Esophagus muscularis mucosa (tissue), 4 donors: ENCODE measurements at regions not wholly inside any gene's neighbourhood (a gene's known extent, or its start where the extent isn't known, plus 50 kb on each side); places are given as distances from the start of the nearest gene placed in this dataset.
A peak's percentile ranks its signal among the peaks of the same experiment; 100 is the strongest.

Experiments used
- DNase-seq: peaks from one replicate; pipeline ENCODE4 v3.0.0-alpha.2; 2017; ENCODE audit errors: extremely low spot score
- H3K27ac ChIP-seq, 4 donors: fragments of 200-600 bp; sonication (generic); replicated peaks in 1 of 4; 1 replicate in 3 of 4; 2 replicates in 1 of 4; pipeline ENCODE4 v1.5.1; 2016 to 2019; ENCODE audit warnings: mild to moderate bottlenecking in 1 of 4
- H3K27me3 ChIP-seq, 4 donors: fragments of 200-600 bp; sonication (generic); one replicate each; pipeline versions ENCODE4 v1.5.1 to v1.6.0; 2016 to 2019
- H3K36me3 ChIP-seq, 4 donors: fragments of 200-600 bp; sonication (generic); one replicate each; pipeline ENCODE4 v1.5.1; 2016 to 2019
- H3K4me1 ChIP-seq, 4 donors: fragments of 200-600 bp; sonication (generic); one replicate each; pipeline ENCODE4 v1.5.1; 2016 to 2019
- H3K4me3 ChIP-seq, 4 donors: fragments of 200-600 bp; sonication (generic); 1 replicate in 2 of 4; 2 replicates in 2 of 4; pipeline ENCODE4 v1.5.1; 2016 to 2019; ENCODE audit warnings: mild to moderate bottlenecking in 4 of 4, moderate library complexity in 1 of 4
- H3K9me3 ChIP-seq, 4 donors: fragments of 200-600 bp; sonication (generic); 1 replicate in 3 of 4; 2 replicates in 1 of 4; pipeline ENCODE4 v1.5.1; 2016 to 2019
- CTCF ChIP-seq, 3 experiments: fragments of 200-600 bp in 2 of 3; fragments of 450-650 bp in 1 of 3; sonication (generic) in 2 of 3; IDR thresholded peaks; one replicate each; pipeline ENCODE4 v1.5.1; 2017 to 2019; ENCODE audit warnings: antibody characterized with exemption in 3 of 3, mild to moderate bottlenecking in 2 of 3, moderate library complexity in 1 of 3
- EP300 ChIP-seq: sonication (generic); formaldehyde crosslinking; IDR thresholded peaks from one replicate; pipeline ENCODE4 v1.6.1; 2017; ENCODE audit warnings: antibody characterized with exemption
- POLR2A ChIP-seq: fragments of 450-650 bp; IDR thresholded peaks from one replicate; pipeline ENCODE4 v1.6.1; 2017; ENCODE audit warnings: antibody characterized with exemption, moderate library complexity, mild to moderate bottlenecking, low read depth
- POLR2AphosphoS5 ChIP-seq, 2 donors: sonication (generic); formaldehyde crosslinking; IDR thresholded peaks; one replicate each; pipeline ENCODE4 v1.6.1; 2017; ENCODE audit warnings: antibody characterized with exemption in 2 of 2
- WGBS: methylation state at CpG from one replicate; pipeline ENCODE4 v1.1.5; 2018; 5-methylcytosine and 5-hydroxymethylcytosine counted together
- intact Hi-C: fragments of 100-400 bp; cut with DNase I; formaldehyde crosslinking; loops from one replicate; pipeline ENCODE4 v1.15.1; 2023

DNA sequence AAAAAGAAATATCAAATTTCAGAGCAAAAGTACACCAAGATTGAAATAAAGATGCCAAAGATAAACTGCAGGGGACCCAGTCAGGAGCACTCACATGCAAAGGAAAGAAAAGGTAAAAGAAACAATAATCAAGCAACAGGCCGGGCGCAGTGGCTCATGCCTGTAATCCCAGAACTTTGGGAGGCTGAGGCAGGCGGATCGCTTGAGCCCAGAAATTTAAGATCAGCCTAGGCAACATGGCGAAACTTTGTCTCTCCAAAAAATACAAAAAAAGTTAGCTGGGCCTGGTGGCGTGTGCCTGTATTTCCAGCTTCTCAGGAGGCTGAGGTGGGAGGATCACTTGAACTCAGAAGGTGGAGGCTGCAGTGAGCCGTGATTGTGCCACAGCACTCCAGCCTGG is 107.6 kb upstream of the SMURF2 start:
- 98% methylated on average over 7 of the region's 7 CpGs for WGBS
- no peaks in the 10 kb centered on the region for H3K9me3 ChIP-seq
- peaks cover 0 to 21% (median 0%) of the 10 kb centered on the region in 4 donors for H3K36me3 ChIP-seq
- peaks cover 0 to 11% (median 5%) of the 10 kb centered on the region in 4 donors for H3K4me1 ChIP-seq
- intact Hi-C loops, result no loop called here
- DNase-seq, result no peak
- no peaks in the 10 kb centered on the region for H3K27me3 ChIP-seq
- H3K4me3 ChIP-seq, result no peak overlapping the region
- no peak overlapping the region for H3K27ac ChIP-seq
- TF ChIP-seq POLR2A, result no peak
- TF ChIP-seq POLR2AphosphoS5 (IDR thresholded peaks at IDR 0.05), result no peak
- no peak for TF ChIP-seq CTCF (IDR thresholded peaks at IDR 0.05)
- no peak for TF ChIP-seq EP300

GRCh38 chr17:64767269-64767997 is 105.3 kb upstream of the SMURF2 start:
- no peak for TF ChIP-seq EP300
- no peak for TF ChIP-seq POLR2AphosphoS5 (IDR thresholded peaks at IDR 0.05)
- TF ChIP-seq POLR2A, result no peak
- Histone ChIP-seq H3K36me3 (peaks cover 0 to 31% (median 6%) of the 10 kb centered on the region in 4 donors), H3K9me3 (no peaks in the 10 kb centered on the region), H3K4me1 (no peaks in the 10 kb centered on the region), H3K27ac (no peak overlapping the region), H3K4me3 (no peak overlapping the region), H3K27me3 (no peaks in the 10 kb centered on the region)
- intact Hi-C loops, result no loop called here
- peak; percentile 81 for DNase-seq
- WGBS, result 97% methylated on average over 9 of the region's 11 CpGs

- Histone ChIP-seq H3K27me3 (no peaks in the 10 kb centered on the region), H3K4me3 (no peak overlapping the region), H3K27ac (no peak overlapping the region), H3K9me3 (no peaks in the 10 kb centered on the region), H3K36me3 (peaks cover 8 to 38% (median 20%) of the 10 kb centered on the region in 4 donors), H3K4me1 (no peaks in the 10 kb centered on the region)
- WGBS, result 95% methylated on average over 7 of the region's 7 CpGs
- DNase-seq, result peak; percentile 60
- TF ChIP-seq EP300 (no peak), POLR2AphosphoS5 (IDR thresholded peaks at IDR 0.05) (no peak), CTCF (IDR thresholded peaks at IDR 0.05) (no peak), POLR2A (no peak)
- intact Hi-C loops, result no loop called here
Measured at GRCh38 chr17:64765191-64765889, 103.2 kb upstream of the SMURF2 start.

GRCh38 chr17:64750891-64751677 is 89.0 kb upstream of the SMURF2 start:
- DNase-seq, result no peak
- H3K36me3 ChIP-seq, result peaks cover 32 to 75% (median 58%) of the 10 kb centered on the region in 4 donors
- TF ChIP-seq POLR2AphosphoS5 (IDR thresholded peaks at IDR 0.05), result no peak
- no peak for TF ChIP-seq EP300
- no peak for TF ChIP-seq CTCF (IDR thresholded peaks at IDR 0.05)
- TF ChIP-seq POLR2A, result no peak
- H3K27me3 ChIP-seq, result no peaks in the 10 kb centered on the region
- WGBS, result 96% methylated on average over 14 of the region's 14 CpGs
- intact Hi-C loops, result no loop called here
- H3K4me1 ChIP-seq, result no peaks in the 10 kb centered on the region
- no peak overlapping the region for H3K4me3 ChIP-seq
- H3K27ac ChIP-seq, result no peak overlapping the region
- H3K9me3 ChIP-seq, result no peaks in the 10 kb centered on the region

DNA sequence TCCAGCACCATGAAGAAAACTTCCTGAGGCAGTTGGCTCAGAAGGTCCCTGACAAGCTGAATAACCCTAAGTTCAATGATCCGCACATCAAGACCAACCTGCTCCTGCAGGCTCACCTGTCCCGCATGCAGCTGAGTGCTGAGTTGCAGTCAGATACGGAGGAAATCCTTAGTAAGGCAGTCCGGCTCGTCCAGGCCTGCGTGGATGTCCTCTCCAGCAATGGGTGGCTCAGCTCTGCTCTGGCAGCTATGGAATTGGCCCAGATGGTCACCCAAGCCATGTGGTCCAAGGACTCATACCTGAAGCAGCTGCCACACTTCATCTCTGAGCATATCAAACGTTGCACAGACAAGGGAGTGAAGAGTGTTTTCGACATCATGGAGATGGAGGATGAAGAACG is 88.4 kb upstream of the SMURF2 start:
- no peak overlapping the region for H3K4me3 ChIP-seq
- no peaks in the 10 kb centered on the region for H3K9me3 ChIP-seq
- TF ChIP-seq CTCF (IDR thresholded peaks at IDR 0.05), result no peak
- no peak for TF ChIP-seq POLR2AphosphoS5 (IDR thresholded peaks at IDR 0.05)
- TF ChIP-seq EP300, result no peak
- no peak for TF ChIP-seq POLR2A
- no peaks in the 10 kb centered on the region for H3K4me1 ChIP-seq
- intact Hi-C loops, result no loop called here
- peaks cover 26 to 69% (median 52%) of the 10 kb centered on the region in 4 donors for H3K36me3 ChIP-seq
- 94% methylated on average over 9 of the region's 9 CpGs for WGBS
- H3K27me3 ChIP-seq, result no peaks in the 10 kb centered on the region
- DNase-seq, result no peak
- H3K27ac ChIP-seq, result no peak overlapping the region
